AG04450 (cell line): ENCODE measurements at regions not wholly inside any gene's neighbourhood (a gene's known extent, or its start where the extent isn't known, plus 50 kb on each side); places are given as distances from the start of the nearest gene placed in this dataset.

Experiments used
- CTCF ChIA-PET: fragments of 300-600, 350-600 bp; formaldehyde crosslinking; extraction: SDS; loops from one replicate; lab custom pipeline; 2022; ENCODE audit warnings: antibody characterized with exemption, inconsistent platforms; lab: Charles Lee
- POLR2A ChIA-PET: fragments of 350-600 bp; formaldehyde crosslinking; extraction: SDS; loops from one replicate; lab custom pipeline; 2021; ENCODE audit warnings: antibody characterized with exemption, inconsistent platforms; lab: Yijun Ruan, JAX
- DNase-seq: peaks from one replicate; pipeline ENCODE4 v3.0.0-alpha.2; 2011; ENCODE audit warnings: low read depth, low spot score
- H3K27ac ChIP-seq: one replicate; pipeline ENCODE4 v1.5.1; 2012; ENCODE audit warnings: low read depth, low read length, control low read depth
- H3K27me3 ChIP-seq: one replicate; pipeline ENCODE4 v1.6.0; 2012; ENCODE audit warnings: low read length; ENCODE audit not compliant: control insufficient read depth, insufficient read depth
- H3K4me3 ChIP-seq: 2 replicates; pipeline ENCODE4 v1.5.1; 2011; ENCODE audit warnings: mild to moderate bottlenecking, low read depth, low read length, control low read depth
- H3K9me3 ChIP-seq: 2 replicates; pipeline ENCODE4 v1.5.1; 2012; ENCODE audit warnings: low read length; ENCODE audit not compliant: control insufficient read depth, insufficient read depth
- CTCF ChIP-seq: IDR thresholded peaks from 2 replicates; pipeline ENCODE4 v1.5.1; 2011; ENCODE audit warnings: low read depth, low read length, control low read depth, inconsistent platforms

GRCh38 chr7:38102507-38102906 lies 75.5 kb upstream of the STARD3NL start:
- CTCF ChIA-PET = interaction anchor here (1.3 kb wide), 1 partner anchor 233 kb away, joined by 9 read pairs; no protein-coding TSS in a partner anchor
- no peak overlapping the region for H3K27ac ChIP-seq
- no peak for DNase-seq

DNA sequence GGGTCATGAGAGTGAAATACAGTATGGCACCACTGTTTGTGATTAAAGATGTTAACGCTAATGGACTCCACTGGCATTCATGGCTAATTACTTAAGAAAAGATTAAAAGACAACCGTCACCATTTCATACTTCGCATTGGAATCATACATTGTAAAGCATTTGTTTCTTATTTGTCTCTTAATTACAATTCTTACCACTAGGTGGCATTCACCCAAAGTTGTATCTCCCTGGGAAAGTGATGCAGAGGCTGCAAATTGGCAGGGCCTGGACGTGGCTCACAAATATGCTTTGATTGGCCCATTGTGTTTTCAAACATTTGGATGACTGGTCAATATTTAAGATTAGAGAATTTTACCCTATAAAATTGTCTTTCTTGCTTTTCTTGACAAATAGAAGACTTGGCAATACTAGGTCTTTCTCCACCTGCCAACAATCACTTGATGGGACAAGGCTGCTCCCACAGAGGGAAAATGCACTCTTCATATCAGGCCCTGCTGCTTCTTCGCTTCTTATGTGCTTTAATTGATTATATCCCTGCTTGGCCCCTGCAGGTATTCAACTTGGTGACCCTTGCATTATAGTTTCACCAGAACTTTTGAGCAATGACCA lies 72.1 kb upstream of the STARD3NL start:
- Histone ChIP-seq H3K9me3 (no peaks in the 10 kb centered on the region), H3K4me3 (no peak overlapping the region), H3K27me3 (peaks cover 2% of the 10 kb centered on the region), H3K27ac (no peak overlapping the region)
- TF ChIP-seq CTCF = peak; percentile 67
- CTCF ChIA-PET = interaction anchor here (0.8 to 4.9 kb wide), 9 partner anchors 74 to 240 kb away, joined by 3 to 23 read pairs (median 5); no protein-coding TSS in a partner anchor
- POLR2A ChIA-PET = no interaction called here
- DNase-seq = peak; percentile 18

More at GRCh38 chr7:38102507-38102906, 75.5 kb upstream of the STARD3NL start:
- POLR2A ChIA-PET = no interaction called here
- H3K4me3 ChIP-seq = no peak overlapping the region
- no peaks in the 10 kb centered on the region for H3K9me3 ChIP-seq
- H3K27me3 ChIP-seq = peaks cover 2% of the 10 kb centered on the region
- no peak for TF ChIP-seq CTCF

DNA sequence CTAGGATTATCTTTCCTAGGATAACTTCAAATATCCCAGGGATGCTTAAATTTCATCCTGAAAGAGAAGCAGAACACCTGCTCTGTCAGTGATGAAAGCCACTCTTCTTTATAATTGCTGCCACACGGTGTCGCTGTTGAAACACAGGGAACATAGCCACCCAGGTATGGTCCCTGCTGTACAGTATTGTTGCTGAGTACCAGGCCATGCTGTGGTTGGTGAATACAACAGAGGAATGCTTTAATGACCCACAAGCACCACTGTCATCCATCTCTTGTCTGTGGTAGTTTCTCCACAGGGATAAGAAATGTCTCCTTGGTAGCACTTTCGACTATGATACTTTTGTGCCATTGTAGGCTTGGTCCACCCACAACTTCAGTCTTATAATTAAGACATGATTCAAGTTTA lies 70.6 kb upstream of the STARD3NL start:
- Histone ChIP-seq H3K27me3 (no peaks in the 10 kb centered on the region), H3K9me3 (no peaks in the 10 kb centered on the region), H3K4me3 (no peak overlapping the region), H3K27ac (no peak overlapping the region)
- TF ChIP-seq CTCF = peak; percentile 83
- POLR2A ChIA-PET = no interaction called here
- peak; percentile 4 for DNase-seq
- CTCF ChIA-PET = interaction anchor here (0.9 to 5.5 kb wide), 14 partner anchors 20 to 268 kb away, joined by 3 to 73 read pairs (median 6); no protein-coding TSS in a partner anchor

GRCh38 chr7:38112075-38112474 lies 66.0 kb upstream of the STARD3NL start:
- DNase-seq = no peak
- H3K9me3 ChIP-seq = no peaks in the 10 kb centered on the region
- no peaks in the 10 kb centered on the region for H3K27me3 ChIP-seq
- ChIA-PET CTCF (interaction anchor here (0.6 to 5.5 kb wide), 3 partner anchors 105 to 233 kb away, joined by 4 to 73 read pairs (median 5); no protein-coding TSS in a partner anchor), POLR2A (no interaction called here)
- no peak for TF ChIP-seq CTCF
- no peak overlapping the region for H3K4me3 ChIP-seq
- no peak overlapping the region for H3K27ac ChIP-seq

DNA sequence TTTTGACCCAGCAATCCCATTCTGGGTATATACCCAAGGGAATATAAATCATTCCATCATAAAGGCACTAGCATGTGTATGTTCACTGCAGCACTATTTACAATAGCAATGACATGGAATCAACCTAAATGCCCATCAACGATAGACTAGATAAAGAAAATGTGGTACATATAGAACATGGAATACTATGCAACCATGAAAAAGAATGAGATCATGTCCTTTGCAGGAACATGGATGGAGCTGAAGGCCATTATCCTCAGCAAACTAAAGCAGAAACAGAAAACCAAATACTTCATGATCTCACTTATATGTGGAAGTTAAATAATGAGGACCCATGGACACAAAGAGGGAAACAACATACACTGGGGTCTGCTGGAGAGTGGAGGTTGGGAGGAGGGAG lies 58.0 kb upstream of the STARD3NL start:
- ChIA-PET CTCF (interaction anchor here (1.0 to 1.3 kb wide), 2 partner anchors 11 to 96 kb away, joined by 3 to 5 read pairs; no protein-coding TSS in a partner anchor), POLR2A (no interaction called here)
- TF ChIP-seq CTCF = no peak
- no peak for DNase-seq
- no peaks in the 10 kb centered on the region for H3K9me3 ChIP-seq
- no peaks in the 10 kb centered on the region for H3K27me3 ChIP-seq
- no peak overlapping the region for H3K27ac ChIP-seq
- no peak overlapping the region for H3K4me3 ChIP-seq
